Liver (tissue), 8 donors: ENCODE measurements at regions not wholly inside any gene's neighbourhood (a gene's known extent, or its start where the extent isn't known, plus 50 kb on each side); places are given as distances from the start of the nearest gene placed in this dataset.

Experiments
- DNase-seq: peaks from one replicate; pipeline ENCODE4 v3.0.0-alpha.2; 2017; ENCODE audit warnings: low spot score
- H3K27ac ChIP-seq, 2 donors: one replicate each; pipeline ENCODE4 v1.7.0; 2013; ENCODE audit warnings: inconsistent platforms in 2 of 2, low read length in 2 of 2, control low read depth in 1 of 2, low read depth in 1 of 2, mild to moderate bottlenecking in 1 of 2
- H3K27me3 ChIP-seq, 4 donors: one replicate each; pipeline versions ENCODE4 v1.6.1 to v1.7.0; 2013; ENCODE audit warnings: low read length in 3 of 4, inconsistent platforms in 1 of 4, mild to moderate bottlenecking in 1 of 4, moderate library complexity in 1 of 4; ENCODE audit not compliant: control insufficient read depth in 4 of 4, insufficient read depth in 4 of 4
- H3K36me3 ChIP-seq, 4 donors: one replicate each; pipeline versions ENCODE4 v1.6.1 to v1.7.0; 2013; ENCODE audit warnings: low read length in 3 of 4, mild to moderate bottlenecking in 3 of 4, low read depth in 1 of 4, moderate library complexity in 1 of 4; ENCODE audit not compliant: control insufficient read depth in 4 of 4, insufficient read depth in 3 of 4
- H3K4me1 ChIP-seq, 4 donors: one replicate each; pipeline versions ENCODE4 v1.6.1 to v1.7.0; 2013; ENCODE audit warnings: low read length in 3 of 4, mild to moderate bottlenecking in 3 of 4, moderate library complexity in 1 of 4; ENCODE audit not compliant: control insufficient read depth in 4 of 4, insufficient read depth in 4 of 4
- H3K4me3 ChIP-seq, 3 donors: one replicate each; pipeline versions ENCODE4 v1.6.1 to v1.7.0; 2013; ENCODE audit warnings: low read length in 3 of 3, control low read depth in 1 of 3, low read depth in 1 of 3, mild to moderate bottlenecking in 1 of 3
- H3K9ac ChIP-seq, 2 donors: one replicate each; pipeline ENCODE4 v1.7.0; 2013; ENCODE audit warnings: low read length in 2 of 2, mild to moderate bottlenecking in 2 of 2, moderate library complexity in 2 of 2, control low read depth in 1 of 2, low read depth in 1 of 2
- H3K9me3 ChIP-seq, 4 donors: one replicate each; pipeline versions ENCODE4 v1.6.1 to v1.7.0; 2013; ENCODE audit warnings: low read length in 3 of 4; ENCODE audit not compliant: control insufficient read depth in 4 of 4
- EGR1 ChIP-seq, 2 donors: IDR thresholded peaks; 2 replicates each; pipeline ENCODE4 v1.6.1; 2016 to 2018; ENCODE audit warnings: antibody characterized with exemption in 2 of 2, low read depth in 2 of 2
- FOXA1 ChIP-seq: IDR thresholded peaks from 2 replicates; pipeline ENCODE4 v1.6.1; 2016; ENCODE audit warnings: antibody characterized with exemption
- FOXA2 ChIP-seq: IDR thresholded peaks from 2 replicates; pipeline ENCODE4 v1.6.1; 2016; ENCODE audit warnings: antibody characterized with exemption
- GABPA ChIP-seq, 2 donors: IDR thresholded peaks in 1 of 2; conservative IDR thresholded peaks in 1 of 2; 2 replicates each; pipeline ENCODE4 v1.6.1; 2016; ENCODE audit warnings: antibody characterized with exemption in 2 of 2, mild to moderate bottlenecking in 1 of 2, moderate library complexity in 1 of 2
- HNF4A ChIP-seq, 2 donors: conservative IDR thresholded peaks; 2 replicates each; pipeline ENCODE4 v1.6.1; 2016; ENCODE audit warnings: antibody characterized with exemption in 2 of 2, mild to moderate bottlenecking in 2 of 2
- HNF4G ChIP-seq: IDR thresholded peaks from 2 replicates; pipeline ENCODE4 v1.6.1; 2016; ENCODE audit warnings: antibody characterized with exemption
- JUND ChIP-seq, 2 donors: IDR thresholded peaks; 2 replicates each; pipeline ENCODE4 v1.6.1; 2016; ENCODE audit warnings: antibody characterized with exemption in 2 of 2
- NR2F2 ChIP-seq: IDR thresholded peaks from 2 replicates; pipeline ENCODE4 v1.6.1; 2016; ENCODE audit warnings: antibody characterized with exemption
- RAD21 ChIP-seq, 2 donors: IDR thresholded peaks; 2 replicates each; pipeline ENCODE4 v1.6.1; 2016; ENCODE audit warnings: antibody characterized with exemption in 2 of 2, mild to moderate bottlenecking in 2 of 2
- RXRA ChIP-seq, 2 donors: IDR thresholded peaks; 2 replicates each; pipeline ENCODE4 v1.6.1; 2017 to 2018; ENCODE audit warnings: antibody characterized with exemption in 2 of 2, mild to moderate bottlenecking in 1 of 2
- SP1 ChIP-seq: IDR thresholded peaks from 2 replicates; pipeline ENCODE4 v1.6.1; 2018; ENCODE audit warnings: antibody characterized with exemption, mild to moderate bottlenecking
- TAF1 ChIP-seq: conservative IDR thresholded peaks from 2 replicates; pipeline ENCODE4 v1.6.1; 2016; ENCODE audit warnings: antibody characterized with exemption, mild to moderate bottlenecking
- YY1 ChIP-seq: IDR thresholded peaks from 2 replicates; pipeline ENCODE4 v1.6.1; 2016; ENCODE audit warnings: antibody characterized with exemption, mild to moderate bottlenecking
- WGBS: extraction: QIAGEN DNeasy Blood & Tissue Kit; methylation state at CpG from one replicate; pipeline ENCODE4 v1.1.7; 2013; 5-methylcytosine and 5-hydroxymethylcytosine counted together
- TF ChIP-seq, protein P1 (sequence below): IDR thresholded peaks from 2 replicates; pipeline ENCODE4 v1.6.1; 2016; ENCODE audit warnings: antibody characterized with exemption
- TF ChIP-seq, protein P2 (sequence below): fragments of 150-350 bp; IDR thresholded peaks from 2 replicates; pipeline ENCODE4 v1.5.1; 2017; ENCODE audit warnings: improper control_type of control experiment, low read depth, low read length; ENCODE audit not compliant: missing input control
- TF ChIP-seq, protein P3 (sequence below): IDR thresholded peaks from 2 replicates; pipeline ENCODE4 v1.6.1; 2016; ENCODE audit warnings: antibody characterized with exemption, mild to moderate bottlenecking
- TF ChIP-seq, protein P4 (sequence below): IDR thresholded peaks from 2 replicates; pipeline ENCODE4 v1.6.1; 2016; ENCODE audit warnings: antibody characterized with exemption
- TF ChIP-seq, protein P5 (sequence below): IDR thresholded peaks from 2 replicates; pipeline ENCODE4 v1.6.1; 2016; ENCODE audit warnings: antibody characterized with exemption
- donor health status: healthy.
- donor health status: healthy.
- donor health status: healthy.
- donor health status: healthy.
- donor health status: healthy.

DNA sequence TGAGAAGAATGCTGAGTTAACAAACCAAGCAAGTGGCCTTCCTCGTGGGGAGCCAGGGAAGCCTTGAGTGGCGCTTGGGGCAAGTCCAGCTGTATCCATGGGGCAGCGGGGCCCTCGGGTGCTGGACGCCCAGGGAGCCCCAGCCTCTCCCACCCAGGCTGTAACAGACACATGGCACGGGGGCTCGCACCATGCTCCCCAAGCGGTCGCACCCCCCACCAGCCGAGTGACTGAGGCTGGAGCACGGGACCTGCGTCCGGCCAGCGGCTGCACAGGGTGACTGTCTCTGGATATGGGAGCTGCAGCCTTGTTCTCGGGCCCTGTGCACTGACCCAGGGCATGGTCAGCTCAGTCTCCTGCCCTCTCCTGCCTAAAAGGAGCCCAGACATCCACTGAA lies 53.9 kb upstream of the ACTRT2 start:
- 90% methylated on average over 15 of the region's 15 CpGs for WGBS
- H3K36me3 ChIP-seq = no peaks in the 10 kb centered on the region
- TF ChIP-seq, protein P1, sequence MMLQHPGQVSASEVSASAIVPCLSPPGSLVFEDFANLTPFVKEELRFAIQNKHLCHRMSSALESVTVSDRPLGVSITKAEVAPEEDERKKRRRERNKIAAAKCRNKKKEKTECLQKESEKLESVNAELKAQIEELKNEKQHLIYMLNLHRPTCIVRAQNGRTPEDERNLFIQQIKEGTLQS = no peak
- TF ChIP-seq TAF1 (no peak), GABPA (IDR thresholded peaks at IDR 0.05 in 1 of 2, conservative IDR thresholded peaks at IDR 0.05 in 1 of 2) (no peak), RXRA (IDR thresholded peaks at IDR 0.05) (no peak)
- TF ChIP-seq, protein P2, sequence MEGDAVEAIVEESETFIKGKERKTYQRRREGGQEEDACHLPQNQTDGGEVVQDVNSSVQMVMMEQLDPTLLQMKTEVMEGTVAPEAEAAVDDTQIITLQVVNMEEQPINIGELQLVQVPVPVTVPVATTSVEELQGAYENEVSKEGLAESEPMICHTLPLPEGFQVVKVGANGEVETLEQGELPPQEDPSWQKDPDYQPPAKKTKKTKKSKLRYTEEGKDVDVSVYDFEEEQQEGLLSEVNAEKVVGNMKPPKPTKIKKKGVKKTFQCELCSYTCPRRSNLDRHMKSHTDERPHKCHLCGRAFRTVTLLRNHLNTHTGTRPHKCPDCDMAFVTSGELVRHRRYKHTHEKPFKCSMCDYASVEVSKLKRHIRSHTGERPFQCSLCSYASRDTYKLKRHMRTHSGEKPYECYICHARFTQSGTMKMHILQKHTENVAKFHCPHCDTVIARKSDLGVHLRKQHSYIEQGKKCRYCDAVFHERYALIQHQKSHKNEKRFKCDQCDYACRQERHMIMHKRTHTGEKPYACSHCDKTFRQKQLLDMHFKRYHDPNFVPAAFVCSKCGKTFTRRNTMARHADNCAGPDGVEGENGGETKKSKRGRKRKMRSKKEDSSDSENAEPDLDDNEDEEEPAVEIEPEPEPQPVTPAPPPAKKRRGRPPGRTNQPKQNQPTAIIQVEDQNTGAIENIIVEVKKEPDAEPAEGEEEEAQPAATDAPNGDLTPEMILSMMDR = no peak
- TF ChIP-seq, protein P3, sequence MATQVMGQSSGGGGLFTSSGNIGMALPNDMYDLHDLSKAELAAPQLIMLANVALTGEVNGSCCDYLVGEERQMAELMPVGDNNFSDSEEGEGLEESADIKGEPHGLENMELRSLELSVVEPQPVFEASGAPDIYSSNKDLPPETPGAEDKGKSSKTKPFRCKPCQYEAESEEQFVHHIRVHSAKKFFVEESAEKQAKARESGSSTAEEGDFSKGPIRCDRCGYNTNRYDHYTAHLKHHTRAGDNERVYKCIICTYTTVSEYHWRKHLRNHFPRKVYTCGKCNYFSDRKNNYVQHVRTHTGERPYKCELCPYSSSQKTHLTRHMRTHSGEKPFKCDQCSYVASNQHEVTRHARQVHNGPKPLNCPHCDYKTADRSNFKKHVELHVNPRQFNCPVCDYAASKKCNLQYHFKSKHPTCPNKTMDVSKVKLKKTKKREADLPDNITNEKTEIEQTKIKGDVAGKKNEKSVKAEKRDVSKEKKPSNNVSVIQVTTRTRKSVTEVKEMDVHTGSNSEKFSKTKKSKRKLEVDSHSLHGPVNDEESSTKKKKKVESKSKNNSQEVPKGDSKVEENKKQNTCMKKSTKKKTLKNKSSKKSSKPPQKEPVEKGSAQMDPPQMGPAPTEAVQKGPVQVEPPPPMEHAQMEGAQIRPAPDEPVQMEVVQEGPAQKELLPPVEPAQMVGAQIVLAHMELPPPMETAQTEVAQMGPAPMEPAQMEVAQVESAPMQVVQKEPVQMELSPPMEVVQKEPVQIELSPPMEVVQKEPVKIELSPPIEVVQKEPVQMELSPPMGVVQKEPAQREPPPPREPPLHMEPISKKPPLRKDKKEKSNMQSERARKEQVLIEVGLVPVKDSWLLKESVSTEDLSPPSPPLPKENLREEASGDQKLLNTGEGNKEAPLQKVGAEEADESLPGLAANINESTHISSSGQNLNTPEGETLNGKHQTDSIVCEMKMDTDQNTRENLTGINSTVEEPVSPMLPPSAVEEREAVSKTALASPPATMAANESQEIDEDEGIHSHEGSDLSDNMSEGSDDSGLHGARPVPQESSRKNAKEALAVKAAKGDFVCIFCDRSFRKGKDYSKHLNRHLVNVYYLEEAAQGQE = no peak
- H3K9me3 ChIP-seq = peaks cover 0 to 3% (median 0%) of the 10 kb centered on the region in 4 donors
- no peaks in the 10 kb centered on the region for H3K4me1 ChIP-seq
- no peak overlapping the region for H3K9ac ChIP-seq
- H3K27ac ChIP-seq = no peak overlapping the region
- DNase-seq = no peak
- no peak overlapping the region for H3K4me3 ChIP-seq
- H3K27me3 ChIP-seq = no peaks in the 10 kb centered on the region

DNA sequence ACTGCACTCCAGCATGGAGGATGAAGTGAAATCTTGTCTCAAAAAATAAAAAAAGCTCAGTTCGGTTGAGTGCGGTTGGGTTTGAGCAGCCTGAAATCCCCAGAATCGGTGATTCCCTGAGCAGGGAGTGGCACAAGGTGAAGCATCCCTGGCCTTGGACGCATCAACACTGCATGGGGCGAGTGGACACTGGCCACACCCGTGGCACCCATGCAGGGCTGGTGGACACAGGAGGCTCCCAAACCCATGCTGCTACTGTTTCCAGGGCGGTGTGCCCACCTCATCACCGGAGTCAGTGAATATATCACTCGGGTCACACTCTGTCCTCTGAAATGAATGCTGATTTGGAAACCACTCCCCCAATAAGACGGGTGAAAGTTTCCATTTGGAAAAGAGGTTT lies 53.4 kb upstream of the ACTRT2 start:
- no peak overlapping the region for H3K27ac ChIP-seq
- no peak overlapping the region for H3K4me3 ChIP-seq
- no peaks in the 10 kb centered on the region for H3K27me3 ChIP-seq
- TF ChIP-seq EGR1 (IDR thresholded peaks at IDR 0.05; ENCODE audit: low read depth in 2 of 2) (no peak), JUND (IDR thresholded peaks at IDR 0.05) (no peak), RAD21 (IDR thresholded peaks at IDR 0.05) (no peak), YY1 (no peak), HNF4A (conservative IDR thresholded peaks at IDR 0.05) (no peak), HNF4G (no peak), FOXA2 (no peak), SP1 (no peak), RXRA (IDR thresholded peaks at IDR 0.05) (no peak), FOXA1 (no peak), GABPA (IDR thresholded peaks at IDR 0.05 in 1 of 2, conservative IDR thresholded peaks at IDR 0.05 in 1 of 2) (no peak), TAF1 (no peak), NR2F2 (no peak)
- TF ChIP-seq, protein P4, sequence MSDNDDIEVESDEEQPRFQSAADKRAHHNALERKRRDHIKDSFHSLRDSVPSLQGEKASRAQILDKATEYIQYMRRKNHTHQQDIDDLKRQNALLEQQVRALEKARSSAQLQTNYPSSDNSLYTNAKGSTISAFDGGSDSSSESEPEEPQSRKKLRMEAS = no peak
- TF ChIP-seq, protein P3 = no peak
- TF ChIP-seq, protein P5, sequence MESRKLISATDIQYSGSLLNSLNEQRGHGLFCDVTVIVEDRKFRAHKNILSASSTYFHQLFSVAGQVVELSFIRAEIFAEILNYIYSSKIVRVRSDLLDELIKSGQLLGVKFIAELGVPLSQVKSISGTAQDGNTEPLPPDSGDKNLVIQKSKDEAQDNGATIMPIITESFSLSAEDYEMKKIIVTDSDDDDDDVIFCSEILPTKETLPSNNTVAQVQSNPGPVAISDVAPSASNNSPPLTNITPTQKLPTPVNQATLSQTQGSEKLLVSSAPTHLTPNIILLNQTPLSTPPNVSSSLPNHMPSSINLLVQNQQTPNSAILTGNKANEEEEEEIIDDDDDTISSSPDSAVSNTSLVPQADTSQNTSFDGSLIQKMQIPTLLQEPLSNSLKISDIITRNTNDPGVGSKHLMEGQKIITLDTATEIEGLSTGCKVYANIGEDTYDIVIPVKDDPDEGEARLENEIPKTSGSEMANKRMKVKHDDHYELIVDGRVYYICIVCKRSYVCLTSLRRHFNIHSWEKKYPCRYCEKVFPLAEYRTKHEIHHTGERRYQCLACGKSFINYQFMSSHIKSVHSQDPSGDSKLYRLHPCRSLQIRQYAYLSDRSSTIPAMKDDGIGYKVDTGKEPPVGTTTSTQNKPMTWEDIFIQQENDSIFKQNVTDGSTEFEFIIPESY = no peak
- TF ChIP-seq, protein P2 = no peak
- TF ChIP-seq, protein P1 = no peak
- H3K9me3 ChIP-seq = peaks cover 0 to 3% (median 0%) of the 10 kb centered on the region in 4 donors
- no peaks in the 10 kb centered on the region for H3K36me3 ChIP-seq
- no peaks in the 10 kb centered on the region for H3K4me1 ChIP-seq
- WGBS = 69% methylated on average over 10 of the region's 10 CpGs
- no peak overlapping the region for H3K9ac ChIP-seq
- DNase-seq = no peak
